CD14-positive monocyte (primary cell): ENCODE measurements at regions not wholly inside any gene's neighbourhood (a gene's known extent, or its start where the extent isn't known, plus 50 kb on each side); places are given as distances from the start of the nearest gene placed in this dataset.

Source experiments
- DNase-seq, 3 donors: peaks; one replicate each; pipeline ENCODE4 v3.0.0-alpha.2; 2011 to 2022
- H2AFZ ChIP-seq: 2 replicates; pipeline ENCODE4 v1.6.0; 2012; ENCODE audit warnings: mild to moderate bottlenecking, low read depth, low read length, inconsistent platforms; ENCODE audit not compliant: insufficient read depth, poor library complexity, severe bottlenecking
- H3K27ac ChIP-seq, 2 donors: 1 replicate in 1 of 2; 2 replicates in 1 of 2; pipeline ENCODE4 v1.5.1; 2012 to 2013; ENCODE audit warnings: low read length in 2 of 2, control low read depth in 1 of 2, inconsistent platforms in 1 of 2, low read depth in 1 of 2, mild to moderate bottlenecking in 1 of 2
- H3K27me3 ChIP-seq, 2 donors: one replicate each; pipeline versions ENCODE4 v1.6.0 to v1.6.1; 2011 to 2013; ENCODE audit warnings: low read length in 2 of 2; ENCODE audit not compliant: control insufficient read depth in 2 of 2, insufficient read depth in 2 of 2
- H3K36me3 ChIP-seq, 2 donors: replicated peaks in 1 of 2; 1 replicate in 1 of 2; 2 replicates in 1 of 2; pipeline versions ENCODE4 v1.5.1 to v1.6.1; 2012 to 2013; ENCODE audit warnings: low read length in 2 of 2, control low read depth in 1 of 2, inconsistent platforms in 1 of 2, mild to moderate bottlenecking in 1 of 2; ENCODE audit not compliant: insufficient read depth in 2 of 2, control insufficient read depth in 1 of 2
- H3K4me1 ChIP-seq, 2 donors: 1 replicate in 1 of 2; 2 replicates in 1 of 2; pipeline versions ENCODE4 v1.5.1 to v1.6.1; 2012 to 2013; ENCODE audit warnings: low read length in 2 of 2, control low read depth in 1 of 2, inconsistent platforms in 1 of 2, mild to moderate bottlenecking in 1 of 2, moderate library complexity in 1 of 2; ENCODE audit not compliant: insufficient read depth in 2 of 2, control insufficient read depth in 1 of 2
- H3K4me2 ChIP-seq: replicated peaks from 2 replicates; pipeline ENCODE3; 2012; ENCODE audit warnings: low read length, moderate library complexity, mild to moderate bottlenecking; ENCODE audit not compliant: poor library complexity, severe bottlenecking; ENCODE audit errors: extremely low read depth
- H3K4me3 ChIP-seq, 3 experiments: fragments of 200-600 bp in 1 of 3; sonication (generic) in 1 of 3; replicated peaks in 1 of 3; 1 replicate in 2 of 3; 2 replicates in 1 of 3; pipeline ENCODE4 v1.5.1; 2011 to 2013; ENCODE audit warnings: low read length in 3 of 3, mild to moderate bottlenecking in 3 of 3, control low read depth in 2 of 3, low read depth in 2 of 3, inconsistent platforms in 1 of 3, moderate library complexity in 1 of 3
- H3K79me2 ChIP-seq: 2 replicates; pipeline ENCODE4 v1.6.0; 2012; ENCODE audit warnings: mild to moderate bottlenecking, control low read depth, inconsistent platforms, low read length, moderate library complexity; ENCODE audit not compliant: insufficient read depth
- H3K9ac ChIP-seq: 2 replicates; pipeline ENCODE4 v1.6.0; 2017; ENCODE audit warnings: low read length, mild to moderate bottlenecking; ENCODE audit not compliant: insufficient read depth, poor library complexity, severe bottlenecking
- H3K9me3 ChIP-seq, 2 donors: replicated peaks in 1 of 2; 1 replicate in 1 of 2; 2 replicates in 1 of 2; pipeline versions ENCODE4 v1.5.1 to v1.6.1; 2012 to 2013; ENCODE audit warnings: low read length in 2 of 2, control low read depth in 1 of 2; ENCODE audit not compliant: control insufficient read depth in 1 of 2, insufficient read depth in 1 of 2
- H4K20me1 ChIP-seq: 2 replicates; pipeline ENCODE4 v1.6.0; 2012; ENCODE audit warnings: mild to moderate bottlenecking, low read length, control low read depth, moderate library complexity; ENCODE audit not compliant: insufficient read depth
- H3K27ac Mint-ChIP-seq, 7 donors: one replicate each; pipeline ENCODE4 v1.8.0; 2020; ENCODE audit warnings: mild to moderate bottlenecking in 7 of 7, mixed read lengths in 7 of 7, moderate library complexity in 6 of 7, inconsistent platforms in 2 of 7
- H3K27me3 Mint-ChIP-seq, 3 donors: one replicate each; pipeline ENCODE4 v1.8.0; 2021 to 2022; ENCODE audit warnings: low read depth in 3 of 3, mild to moderate bottlenecking in 3 of 3, mixed read lengths in 3 of 3, moderate library complexity in 3 of 3, inconsistent platforms in 1 of 3
- H3K36me3 Mint-ChIP-seq, 2 donors: one replicate each; pipeline ENCODE4 v1.8.0; 2020; ENCODE audit warnings: mixed read lengths in 2 of 2, inconsistent platforms in 1 of 2, mild to moderate bottlenecking in 1 of 2
- H3K4me1 Mint-ChIP-seq: one replicate; pipeline ENCODE4 v1.8.0; 2020; ENCODE audit warnings: mild to moderate bottlenecking, mixed read lengths
- H3K4me3 Mint-ChIP-seq, 2 donors: one replicate each; pipeline ENCODE4 v1.8.0; 2020; ENCODE audit warnings: mild to moderate bottlenecking in 2 of 2, mixed read lengths in 2 of 2, moderate library complexity in 1 of 2
- H3K9me3 Mint-ChIP-seq, 7 donors: one replicate each; pipeline ENCODE4 v1.8.0; 2020 to 2022; ENCODE audit warnings: mixed read lengths in 7 of 7, mild to moderate bottlenecking in 6 of 7, moderate library complexity in 6 of 7, inconsistent platforms in 2 of 7
- WGBS: methylation state at CpG from one replicate; pipeline ENCODE4 v1.1.5; 2013; ENCODE audit warnings: missing lambda C conversion rate; ENCODE audit not compliant: insufficient coverage; 5-methylcytosine and 5-hydroxymethylcytosine counted together
- intact Hi-C, 2 donors: fragments of 100-400 bp; cut with micrococcal nuclease; formaldehyde crosslinking; loops; one replicate each; pipeline versions ENCODE4 v1.15.0 to v1.15.1; 2023
- TF ChIP-seq, protein P1 (sequence below): fragments of 200-600 bp; IDR thresholded peaks from one replicate; pipeline ENCODE4 v1.8.0; 2022; ENCODE audit warnings: antibody characterized with exemption, mild to moderate bottlenecking

DNA sequence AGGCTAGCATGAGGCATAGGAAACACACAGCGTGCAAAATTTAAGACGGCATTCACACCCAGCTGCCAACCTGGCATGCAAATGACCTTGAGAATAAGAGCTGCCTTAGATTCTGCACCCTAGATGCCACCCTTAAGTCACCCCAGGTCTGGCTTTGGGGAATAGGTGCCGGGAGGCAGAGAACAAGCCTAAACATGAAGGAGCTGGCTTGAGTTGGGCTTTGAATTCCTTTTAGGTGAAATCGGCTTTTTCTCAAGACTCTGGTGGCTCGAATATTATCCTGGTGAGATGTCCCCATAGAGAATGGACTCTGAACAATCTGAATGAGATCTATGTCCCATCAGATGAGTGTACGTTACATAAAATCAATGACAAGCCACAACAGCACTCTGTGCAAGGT lies 1090.5 kb downstream of the VRK1 start:
- no peak overlapping the region for H3K4me3 ChIP-seq
- H3K36me3 ChIP-seq = no peaks in the 10 kb centered on the region
- 94% methylated on average over 2 of the region's 6 CpGs for WGBS
- TF ChIP-seq, protein P1, sequence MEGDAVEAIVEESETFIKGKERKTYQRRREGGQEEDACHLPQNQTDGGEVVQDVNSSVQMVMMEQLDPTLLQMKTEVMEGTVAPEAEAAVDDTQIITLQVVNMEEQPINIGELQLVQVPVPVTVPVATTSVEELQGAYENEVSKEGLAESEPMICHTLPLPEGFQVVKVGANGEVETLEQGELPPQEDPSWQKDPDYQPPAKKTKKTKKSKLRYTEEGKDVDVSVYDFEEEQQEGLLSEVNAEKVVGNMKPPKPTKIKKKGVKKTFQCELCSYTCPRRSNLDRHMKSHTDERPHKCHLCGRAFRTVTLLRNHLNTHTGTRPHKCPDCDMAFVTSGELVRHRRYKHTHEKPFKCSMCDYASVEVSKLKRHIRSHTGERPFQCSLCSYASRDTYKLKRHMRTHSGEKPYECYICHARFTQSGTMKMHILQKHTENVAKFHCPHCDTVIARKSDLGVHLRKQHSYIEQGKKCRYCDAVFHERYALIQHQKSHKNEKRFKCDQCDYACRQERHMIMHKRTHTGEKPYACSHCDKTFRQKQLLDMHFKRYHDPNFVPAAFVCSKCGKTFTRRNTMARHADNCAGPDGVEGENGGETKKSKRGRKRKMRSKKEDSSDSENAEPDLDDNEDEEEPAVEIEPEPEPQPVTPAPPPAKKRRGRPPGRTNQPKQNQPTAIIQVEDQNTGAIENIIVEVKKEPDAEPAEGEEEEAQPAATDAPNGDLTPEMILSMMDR = no peak
- peaks cover 0 to 1% (median 0%) of the 10 kb centered on the region in 3 donors for H3K27me3 Mint-ChIP-seq
- no peak overlapping the region for H3K4me3 Mint-ChIP-seq
- H3K4me2 ChIP-seq = no peak overlapping the region
- no peak for DNase-seq
- H3K4me1 ChIP-seq = no peaks in the 10 kb centered on the region
- H3K36me3 Mint-ChIP-seq = no peaks in the 10 kb centered on the region
- no peak overlapping the region for H3K27ac ChIP-seq
- no peaks in the 10 kb centered on the region for H3K79me2 ChIP-seq
- H3K4me1 Mint-ChIP-seq = no peaks in the 10 kb centered on the region
- no peak overlapping the region for H3K27ac Mint-ChIP-seq
- no peak overlapping the region for H3K9ac ChIP-seq
- intact Hi-C loops = no loop called here
- peaks cover under 1 to 17% (median 10%) of the 10 kb centered on the region in 7 donors for H3K9me3 Mint-ChIP-seq
- H3K9me3 ChIP-seq = peaks cover 3 to 5% of the 10 kb centered on the region in 2 donors
- no peaks in the 10 kb centered on the region for H3K27me3 ChIP-seq
- H2AFZ ChIP-seq = no peak overlapping the region
- no peaks in the 10 kb centered on the region for H4K20me1 ChIP-seq

- peaks cover 3 to 5% of the 10 kb centered on the region in 2 donors for H3K9me3 ChIP-seq
- 88% methylated on average over 1 of the region's 5 CpGs for WGBS
- Mint-ChIP-seq H3K27me3 (peaks cover 0 to 2% (median 0%) of the 10 kb centered on the region in 3 donors), H3K27ac (no peak overlapping the region), H3K36me3 (no peaks in the 10 kb centered on the region), H3K4me1 (no peaks in the 10 kb centered on the region), H3K9me3 (peaks cover 3 to 17% (median 10%) of the 10 kb centered on the region in 7 donors), H3K4me3 (no peak overlapping the region)
- H3K27me3 ChIP-seq = no peaks in the 10 kb centered on the region
- H3K27ac ChIP-seq = no peak overlapping the region
- H3K4me2 ChIP-seq = no peak overlapping the region
- TF ChIP-seq, protein P1 = no peak
- intact Hi-C loops = no loop called here
- no peaks in the 10 kb centered on the region for H3K36me3 ChIP-seq
- no peak for DNase-seq
- no peak overlapping the region for H2AFZ ChIP-seq
- H3K9ac ChIP-seq = no peak overlapping the region
- no peaks in the 10 kb centered on the region for H3K4me1 ChIP-seq
- no peaks in the 10 kb centered on the region for H3K79me2 ChIP-seq
- H4K20me1 ChIP-seq = no peaks in the 10 kb centered on the region
- no peak overlapping the region for H3K4me3 ChIP-seq
These were observed 1091.1 kb downstream of the VRK1 start for GRCh38 chr14:97888331-97888730.
